CD4-positive, alpha-beta T cell treated with Interleukin-12 subunit alpha and Interleukin-12 subunit beta, for 1 hour (primary cell): ENCODE measurements at regions not wholly inside any gene's neighbourhood (a gene's known extent, or its start where the extent isn't known, plus 50 kb on each side); places are given as distances from the start of the nearest gene placed in this dataset.

Source experiments
- DNase-seq: peaks from one replicate; pipeline ENCODE4 v3.0.0-alpha.2; 2020

- no peak for DNase-seq
These were observed 52.6 kb upstream of the NID2 start for GRCh38 chr14:52121441-52121840.

- no peak for DNase-seq
These were observed 50.2 kb upstream of the NID2 start for GRCh38 chr14:52119030-52119429.
